ENCODE measurements at regions not wholly inside any gene's neighbourhood (a gene's known extent, or its start where the extent isn't known, plus 50 kb on each side); places are given as distances from the start of the nearest gene placed in this dataset.

DNA sequence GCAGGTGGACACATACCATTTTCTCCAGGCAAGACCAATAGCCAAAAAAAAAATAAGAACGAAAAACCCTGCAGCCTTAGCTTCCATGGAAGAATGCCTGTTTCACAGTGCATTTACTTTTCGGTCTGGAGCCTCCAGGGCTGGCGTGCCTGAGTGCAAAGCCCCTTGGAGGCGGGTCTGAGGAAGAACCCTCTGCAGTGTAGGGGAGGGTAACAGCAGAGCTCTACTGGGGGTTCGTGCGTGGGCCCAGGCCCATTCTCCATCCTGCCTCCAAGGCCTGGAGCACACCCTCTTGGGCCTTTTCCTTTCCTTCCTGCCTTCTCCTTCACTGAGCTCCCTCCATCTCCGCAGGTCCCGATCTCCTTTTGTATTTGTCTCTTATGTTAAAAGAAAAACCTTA, 172.3 kb upstream of the GLI3 start:
- TF ChIP-seq CTCF (IDR thresholded peaks at IDR 0.05), result no peak

DNA sequence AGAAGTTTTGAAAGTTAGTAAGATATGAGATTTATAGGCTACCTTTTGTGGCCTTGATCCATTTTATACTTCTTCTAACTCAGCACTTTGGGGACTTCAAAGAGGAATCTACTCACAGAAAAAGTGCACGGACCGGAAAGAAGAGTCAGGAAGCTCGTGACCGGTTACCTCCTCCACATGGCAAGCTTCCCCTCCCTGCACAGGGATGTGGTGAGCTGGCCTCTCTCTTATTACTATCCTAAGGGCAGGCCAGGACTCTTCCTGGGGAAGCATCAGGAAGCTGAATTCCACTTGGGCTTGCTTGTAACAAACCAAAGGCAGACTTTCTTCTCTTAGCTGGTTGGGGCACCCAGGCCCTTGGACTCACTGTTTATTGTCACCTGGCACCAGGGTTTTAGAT, 170.8 kb upstream of the GLI3 start:
- no peak for TF ChIP-seq CTCF (IDR thresholded peaks at IDR 0.05)

DNA sequence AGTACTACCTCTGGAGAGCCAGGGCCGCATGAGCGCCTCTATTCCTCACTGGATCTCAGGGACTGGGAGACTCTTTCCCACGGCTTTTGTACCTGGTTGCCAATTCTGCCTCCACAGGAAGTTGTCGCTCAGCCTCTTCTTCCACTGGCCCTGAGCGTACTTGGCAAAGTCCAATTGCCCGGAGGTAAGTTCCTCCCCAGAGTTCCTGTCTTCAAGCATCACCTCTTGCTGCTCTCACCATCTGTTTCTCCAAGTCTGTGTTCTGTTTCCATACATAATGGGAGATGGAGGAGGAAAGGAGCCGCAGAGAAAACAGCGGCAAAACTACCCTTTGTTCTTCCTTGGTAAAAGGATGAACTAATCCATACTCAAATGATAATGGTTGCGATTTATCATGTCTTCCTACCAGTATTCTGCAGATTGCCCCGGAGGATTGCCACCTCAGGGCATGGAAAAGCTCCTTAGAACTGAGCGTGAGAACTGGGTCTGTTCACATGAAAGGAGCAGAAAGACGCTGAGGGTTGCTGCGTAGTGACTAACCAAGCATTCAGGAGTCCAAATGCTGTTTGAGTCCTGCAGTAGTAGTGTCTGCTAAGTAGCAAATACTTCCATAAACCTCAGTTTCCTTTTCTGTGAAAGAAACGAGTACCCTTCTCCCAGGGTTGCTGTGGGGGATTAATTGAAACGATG, 170.2 kb upstream of the GLI3 start:
- no peak for TF ChIP-seq CTCF (IDR thresholded peaks at IDR 0.05)

DNA sequence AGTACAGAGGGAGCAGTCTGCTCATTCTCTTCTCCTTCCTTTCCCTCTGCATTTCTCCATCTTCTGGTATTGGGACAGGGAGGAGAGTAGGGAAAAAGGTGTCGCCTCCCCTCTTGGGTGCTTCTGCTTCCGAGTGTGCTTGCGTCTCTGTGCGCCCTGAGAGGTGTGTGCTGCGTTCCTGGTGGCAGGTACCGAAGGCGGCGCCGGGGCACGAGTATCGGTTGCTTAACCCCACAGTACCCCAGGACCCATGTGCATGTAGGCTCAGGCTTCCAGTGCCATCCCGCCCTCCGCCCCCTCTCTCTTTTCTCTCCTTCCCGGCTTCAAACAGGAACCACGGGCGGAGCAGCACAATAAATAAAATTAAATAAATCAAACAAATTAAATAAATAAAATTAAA, 169.3 kb upstream of the GLI3 start:
- no peak for TF ChIP-seq CTCF (IDR thresholded peaks at IDR 0.05)

DNA sequence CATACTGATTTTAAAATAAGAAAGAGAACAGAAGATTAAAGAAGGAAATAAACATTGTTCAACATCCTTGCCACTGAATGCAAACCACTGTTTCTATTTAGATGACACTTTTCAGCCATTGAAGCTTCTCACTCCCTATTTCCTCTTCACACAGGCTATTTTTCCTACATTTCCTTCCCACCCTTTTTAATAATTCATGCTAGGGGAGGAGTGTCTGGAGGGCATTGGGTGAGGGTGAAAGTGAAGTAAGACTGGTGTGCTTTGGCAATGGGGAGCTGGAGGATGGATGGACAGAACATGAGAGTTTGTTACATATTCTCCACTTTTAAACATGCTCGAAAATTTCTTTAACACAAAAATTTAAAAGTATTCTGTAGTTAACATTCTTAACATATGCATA, 168.8 kb upstream of the GLI3 start:
- TF ChIP-seq CTCF (IDR thresholded peaks at IDR 0.05), result no peak

DNA sequence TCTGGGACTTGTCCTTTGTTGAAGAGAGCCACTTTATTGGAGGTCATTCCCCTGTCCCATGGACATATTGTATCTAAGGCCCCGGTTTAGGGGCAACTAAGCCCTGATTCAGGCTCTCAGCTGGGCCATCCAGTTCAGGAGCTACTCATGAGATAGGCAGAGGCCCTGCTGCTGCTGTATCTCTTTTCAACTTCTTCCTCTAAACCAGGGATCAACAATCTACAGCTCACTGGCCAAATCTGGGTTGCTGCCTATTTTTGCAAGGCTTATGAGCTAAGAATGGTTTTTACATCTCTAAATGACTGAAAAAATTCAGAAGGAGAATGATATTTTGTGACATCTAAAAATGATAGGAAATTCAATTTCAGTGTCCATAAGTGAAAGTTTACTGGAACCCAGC, 166.8 kb upstream of the GLI3 start:
- TF ChIP-seq CTCF (IDR thresholded peaks at IDR 0.05), result no peak

DNA sequence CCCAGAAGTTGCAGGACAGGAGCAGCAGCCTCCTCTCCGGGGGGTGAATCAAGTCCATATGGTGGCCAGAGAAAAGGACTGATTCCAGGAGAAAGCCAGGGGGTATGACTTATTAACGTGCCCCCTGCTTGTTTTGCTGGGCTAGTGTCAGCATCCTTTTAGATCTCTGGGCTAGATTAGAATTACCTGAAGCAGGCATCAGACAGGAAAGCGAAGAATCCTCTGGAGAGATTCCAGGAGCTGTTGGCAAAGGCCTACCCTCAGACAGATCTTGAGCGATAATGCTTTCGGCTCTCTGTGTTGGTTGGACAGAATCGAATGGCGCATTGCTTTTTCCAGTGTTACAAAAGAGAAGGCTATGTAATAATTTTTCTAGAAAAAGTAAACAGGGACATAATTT, 164.0 kb upstream of the GLI3 start:
- TF ChIP-seq CTCF (IDR thresholded peaks at IDR 0.05), result no peak

DNA sequence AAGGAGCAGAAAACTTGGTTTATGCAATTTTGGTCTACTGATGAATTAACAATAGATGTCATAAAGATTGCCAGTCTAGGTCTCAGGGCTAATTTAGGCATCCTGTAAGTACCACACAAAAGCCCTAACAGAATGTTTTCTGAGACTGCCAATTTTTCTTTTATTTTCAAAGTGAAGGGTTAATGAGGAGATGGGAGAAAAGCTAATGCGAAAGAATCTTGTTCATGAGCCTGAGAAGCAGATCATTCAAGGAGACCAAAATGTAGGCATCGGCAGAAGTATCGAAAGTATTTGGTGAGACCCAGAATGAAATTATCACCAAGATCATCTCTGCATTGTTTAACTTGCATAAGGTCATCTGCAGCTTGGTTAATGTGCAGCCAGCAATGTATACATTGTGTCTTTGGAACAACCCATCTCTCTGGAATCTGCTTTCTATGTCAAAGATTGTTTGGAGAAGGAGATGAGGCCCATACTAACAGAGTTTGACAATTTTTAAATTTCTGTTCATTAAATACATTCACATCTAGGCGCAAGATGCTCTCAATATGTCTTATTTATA, 163.3 kb upstream of the GLI3 start:
- no peak for TF ChIP-seq CTCF (IDR thresholded peaks at IDR 0.05)

All from LNCAP (cell line).